ENCODE measurements at regions not wholly inside any gene's neighbourhood (a gene's known extent, or its start where the extent isn't known, plus 50 kb on each side); places are given as distances from the start of the nearest gene placed in this dataset.

- TF ChIP-seq NR2F2 (IDR thresholded peaks at IDR 0.05) (no peak), YY1 (IDR thresholded peaks at IDR 0.05) (no peak), TAF1 (conservative IDR thresholded peaks at IDR 0.05) (no peak), ZBTB33 (IDR thresholded peaks at IDR 0.05) (no peak), CTCF (IDR thresholded peaks at IDR 0.05; ENCODE audit: low read depth, low read length, missing input control) (no peak), HNF4G (IDR thresholded peaks at IDR 0.05) (no peak), GABPA (IDR thresholded peaks at IDR 0.05 in 1 of 2, conservative IDR thresholded peaks at IDR 0.05 in 1 of 2) (no peak), SP1 (IDR thresholded peaks at IDR 0.05) (no peak), FOXA2 (IDR thresholded peaks at IDR 0.05) (no peak), ATF3 (IDR thresholded peaks at IDR 0.05) (no peak), JUND (IDR thresholded peaks at IDR 0.05) (no peak), EGR1 (IDR thresholded peaks at IDR 0.05; ENCODE audit: low read depth in 2 of 2) (no peak), RAD21 (IDR thresholded peaks at IDR 0.05) (no peak), HNF4A (conservative IDR thresholded peaks at IDR 0.05) (no peak), MAX (IDR thresholded peaks at IDR 0.05) (no peak), FOXA1 (IDR thresholded peaks at IDR 0.05) (no peak)
- DNase-seq (ENCODE audit: low spot score): no peak
- no peaks in the 10 kb centered on the region for H3K27me3 ChIP-seq (ENCODE audit: control insufficient read depth in 4 of 4, insufficient read depth in 4 of 4, low read length in 3 of 4)
- H3K9me3 ChIP-seq (ENCODE audit: control insufficient read depth in 4 of 4, low read length in 3 of 4): no peaks in the 10 kb centered on the region
- H3K36me3 ChIP-seq (ENCODE audit: control insufficient read depth in 4 of 4, insufficient read depth in 3 of 4, low read depth in 1 of 4, low read length in 3 of 4): no peaks in the 10 kb centered on the region
- H3K4me3 ChIP-seq (ENCODE audit: low read depth in 1 of 3, low read length in 3 of 3): no peak overlapping the region
- H3K27ac ChIP-seq (ENCODE audit: low read depth in 1 of 2, low read length in 2 of 2): no peak overlapping the region
- no peak overlapping the region for H3K9ac ChIP-seq (ENCODE audit: low read depth in 1 of 2, low read length in 2 of 2)
- WGBS: 82% methylated on average over 5 of the region's 5 CpGs
- no peaks in the 10 kb centered on the region for H3K4me1 ChIP-seq (ENCODE audit: control insufficient read depth in 4 of 4, insufficient read depth in 4 of 4, low read length in 3 of 4)
Observed at GRCh38 chr10:129400426-129400825, 66.6 kb upstream of the MGMT start.

- no peaks in the 10 kb centered on the region for H3K9me3 ChIP-seq (ENCODE audit: control insufficient read depth in 4 of 4, low read length in 3 of 4)
- H3K27me3 ChIP-seq (ENCODE audit: control insufficient read depth in 4 of 4, insufficient read depth in 4 of 4, low read length in 3 of 4): no peaks in the 10 kb centered on the region
- no peak for DNase-seq (ENCODE audit: low spot score)
- H3K4me3 ChIP-seq (ENCODE audit: low read depth in 1 of 3, low read length in 3 of 3): no peak overlapping the region
- no peak for TF ChIP-seq SP1 (IDR thresholded peaks at IDR 0.05)
- TF ChIP-seq REST (IDR thresholded peaks at IDR 0.05): no peak
- no peak for TF ChIP-seq FOXA2 (IDR thresholded peaks at IDR 0.05)
- no peak for TF ChIP-seq HNF4G (IDR thresholded peaks at IDR 0.05)
- TF ChIP-seq ZBTB33 (IDR thresholded peaks at IDR 0.05): no peak
- TF ChIP-seq RXRA (IDR thresholded peaks at IDR 0.05): no peak
- TF ChIP-seq MAX (IDR thresholded peaks at IDR 0.05): no peak
- WGBS: 91% methylated on average over 16 of the region's 16 CpGs
- no peak overlapping the region for H3K9ac ChIP-seq (ENCODE audit: low read depth in 1 of 2, low read length in 2 of 2)
- H3K4me1 ChIP-seq (ENCODE audit: control insufficient read depth in 4 of 4, insufficient read depth in 4 of 4, low read length in 3 of 4): no peaks in the 10 kb centered on the region
- no peak overlapping the region for H3K27ac ChIP-seq (ENCODE audit: low read depth in 1 of 2, low read length in 2 of 2)
- no peaks in the 10 kb centered on the region for H3K36me3 ChIP-seq (ENCODE audit: control insufficient read depth in 4 of 4, insufficient read depth in 3 of 4, low read depth in 1 of 4, low read length in 3 of 4)
Observed at GRCh38 chr10:129402459-129402858, 64.6 kb upstream of the MGMT start.

Measured in liver (tissue), 8 donors.